Iris pigment epithelial cell (primary cell): ENCODE measurements at regions not wholly inside any gene's neighbourhood (a gene's known extent, or its start where the extent isn't known, plus 50 kb on each side); places are given as distances from the start of the nearest gene placed in this dataset.
"Not testable (repeated sequence)": the region's sequence is repeated elsewhere in the genome, so short reads cannot be mapped to it uniquely, and the experiment has no call there.

ENCODE experiments used
- DNase-seq: peaks from one replicate; pipeline ENCODE4 v3.0.0-alpha.2; 2011; ENCODE audit warnings: low read depth

DNA sequence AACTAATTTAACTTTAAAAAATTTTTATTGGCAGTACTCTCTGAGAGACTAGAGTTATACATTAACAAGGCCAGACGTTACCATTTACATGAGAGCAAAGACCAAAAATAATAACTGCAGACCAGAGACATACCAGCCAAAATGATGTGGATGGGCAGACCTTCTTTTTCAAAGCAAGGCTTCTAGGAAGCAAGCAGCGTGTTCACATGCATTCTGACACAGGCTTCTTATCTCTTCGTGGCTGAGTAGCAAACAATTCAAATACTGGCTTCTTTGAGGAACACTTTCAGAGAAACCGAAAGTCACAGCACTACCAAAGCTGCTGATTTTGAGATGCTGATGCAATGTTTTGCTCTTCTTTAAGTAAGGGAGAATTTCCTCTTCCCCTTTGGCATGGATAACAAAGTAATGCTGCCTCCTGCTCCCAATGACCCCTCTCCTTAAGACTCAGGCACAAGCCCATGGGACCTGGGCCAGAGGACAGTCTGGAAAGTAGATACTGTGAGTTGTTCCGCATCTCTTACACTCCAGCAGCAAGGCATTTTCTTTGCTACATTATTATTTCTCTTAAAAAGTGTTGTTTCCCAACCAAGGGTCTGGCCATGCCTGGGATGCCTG is 181.9 kb downstream of the MREG start:
- DNase-seq, result peak; percentile 78

DNA sequence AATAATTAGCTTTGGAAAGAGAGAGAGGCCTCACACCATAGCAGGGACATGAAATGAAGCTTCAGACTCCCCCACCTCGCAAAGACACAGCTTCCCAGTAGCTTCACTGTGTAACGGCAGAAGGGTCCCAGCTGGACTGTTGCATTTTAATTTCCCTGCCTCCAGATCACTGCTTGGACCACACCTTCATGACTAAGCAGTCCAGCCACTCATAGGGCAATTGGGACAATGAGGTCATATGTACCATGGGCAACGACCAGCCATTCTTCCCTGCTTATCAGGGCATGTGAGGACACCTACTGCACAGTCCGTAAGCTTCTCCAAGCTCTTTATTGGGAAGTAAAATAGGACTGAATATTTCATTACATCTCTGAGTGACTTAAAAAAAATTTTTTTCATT is 183.0 kb downstream of the MREG start:
- DNase-seq, result peak; percentile 64

DNA sequence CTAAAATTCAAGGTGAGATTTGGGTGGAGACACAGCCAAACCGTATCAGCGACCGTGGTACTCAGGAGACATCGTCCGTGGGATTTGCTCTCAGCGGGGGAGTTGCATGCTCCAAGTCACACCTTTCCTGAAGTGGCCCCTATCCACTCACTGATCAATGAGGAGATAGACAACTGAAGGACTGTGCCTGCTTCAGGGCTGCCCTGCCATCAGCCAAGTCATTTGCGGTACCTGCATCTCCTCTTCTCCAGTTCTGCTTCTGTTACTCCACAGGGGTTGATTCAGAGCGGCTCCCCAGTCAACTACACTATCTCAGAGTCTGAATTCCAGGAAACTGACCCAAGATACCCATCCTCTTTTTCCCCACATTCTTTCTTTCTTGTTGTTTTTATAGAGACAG is 184.1 kb downstream of the MREG start:
- no peak for DNase-seq

DNA sequence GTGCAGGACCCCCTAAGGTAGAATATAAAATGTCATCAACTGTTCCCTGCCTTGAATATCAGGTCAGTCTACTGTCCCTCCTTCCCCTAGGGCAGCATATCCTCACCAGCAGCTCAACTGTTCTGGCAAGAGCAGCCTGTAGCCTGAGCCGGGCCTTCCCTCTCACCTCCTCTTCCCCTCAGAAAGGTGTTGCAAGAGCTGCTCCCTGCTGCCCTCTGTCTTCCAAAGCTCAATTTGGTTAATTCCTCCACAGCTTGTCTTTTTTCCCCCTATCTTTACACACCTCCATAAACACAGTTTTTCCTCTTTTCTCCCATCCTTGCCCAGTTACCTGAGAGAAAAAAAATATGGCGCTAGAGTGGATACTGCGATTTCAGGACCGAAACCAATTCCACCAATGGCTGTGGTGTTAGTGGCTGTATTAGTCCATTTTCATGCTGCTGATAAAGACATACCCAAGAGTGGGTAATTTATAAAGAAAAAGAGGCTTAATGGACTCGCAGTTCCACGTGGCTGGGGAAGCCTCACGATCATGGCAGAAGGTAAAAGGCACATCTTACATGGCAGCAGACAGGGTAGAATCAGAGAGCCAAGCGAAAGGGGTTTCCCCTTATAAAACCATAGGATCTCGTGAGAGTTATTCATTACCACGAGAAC is 184.7 kb downstream of the MREG start:
- DNase-seq, result peak; percentile 88

DNA sequence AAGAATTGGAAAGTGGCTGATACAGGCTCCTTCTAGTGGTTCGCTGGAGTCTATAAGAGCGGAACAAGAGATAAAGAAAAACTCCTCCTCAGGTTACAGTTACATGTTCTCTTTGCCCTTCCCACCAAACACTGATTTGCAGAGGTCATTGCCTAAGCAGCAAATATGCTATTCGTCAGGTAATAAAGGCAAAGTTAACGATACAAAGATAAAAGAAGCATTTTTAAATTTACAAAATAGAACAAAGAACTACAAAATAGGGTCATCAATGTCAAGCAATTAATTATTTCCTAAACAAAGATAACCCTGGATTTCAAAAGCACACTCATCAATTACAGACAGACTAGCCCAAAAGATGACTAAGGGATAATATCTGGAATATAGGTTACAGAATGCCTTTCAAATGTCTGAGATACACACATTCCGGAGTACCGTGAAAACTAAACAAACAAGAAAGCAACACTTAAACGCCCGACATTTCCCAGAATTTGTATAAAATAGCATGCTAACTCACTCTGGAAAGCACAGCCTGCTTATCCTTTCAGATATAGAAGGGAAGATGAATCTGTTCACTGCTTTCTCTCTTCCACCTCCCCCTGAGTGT is 186.4 kb downstream of the MREG start:
- peak; percentile 72 for DNase-seq

DNA sequence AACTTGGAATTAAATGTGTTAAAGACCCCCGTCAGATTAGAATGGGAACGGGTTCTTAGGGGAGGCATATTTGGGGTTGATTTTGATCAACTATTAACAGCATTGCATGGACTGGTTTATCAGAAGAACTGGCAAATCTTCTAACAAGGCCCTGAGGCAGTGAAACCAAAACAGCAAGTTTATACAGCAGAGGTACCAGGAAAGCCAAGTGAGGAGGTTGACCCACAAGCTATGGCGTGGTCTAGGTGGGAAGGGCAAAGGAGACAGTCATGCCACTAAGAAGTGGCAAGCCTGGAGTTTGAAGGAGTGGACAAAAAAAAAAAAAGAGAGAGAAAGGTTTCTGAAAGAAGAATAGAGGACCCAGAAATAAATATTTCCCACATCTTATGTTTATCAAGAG is 187.0 kb downstream of the MREG start:
- no peak for DNase-seq

DNA sequence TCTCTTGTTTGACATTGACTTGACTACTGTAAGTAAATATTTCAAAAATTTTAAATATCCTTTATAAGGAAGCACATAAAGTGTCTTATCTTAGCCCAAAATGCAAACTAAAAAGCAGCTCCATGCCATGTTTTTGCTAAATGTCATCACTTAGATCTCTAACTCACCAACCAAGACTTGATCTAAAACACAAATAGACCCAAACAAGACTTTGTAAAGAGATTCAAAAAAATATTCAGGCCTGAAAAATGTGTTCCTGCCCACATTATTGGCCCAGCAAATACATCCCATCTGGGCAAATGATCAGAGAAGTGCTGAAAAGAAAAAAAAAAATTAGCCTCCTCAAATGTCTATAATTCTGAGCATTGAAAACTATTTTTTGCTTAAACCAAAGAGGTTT is 187.6 kb downstream of the MREG start:
- DNase-seq, result no peak

DNA sequence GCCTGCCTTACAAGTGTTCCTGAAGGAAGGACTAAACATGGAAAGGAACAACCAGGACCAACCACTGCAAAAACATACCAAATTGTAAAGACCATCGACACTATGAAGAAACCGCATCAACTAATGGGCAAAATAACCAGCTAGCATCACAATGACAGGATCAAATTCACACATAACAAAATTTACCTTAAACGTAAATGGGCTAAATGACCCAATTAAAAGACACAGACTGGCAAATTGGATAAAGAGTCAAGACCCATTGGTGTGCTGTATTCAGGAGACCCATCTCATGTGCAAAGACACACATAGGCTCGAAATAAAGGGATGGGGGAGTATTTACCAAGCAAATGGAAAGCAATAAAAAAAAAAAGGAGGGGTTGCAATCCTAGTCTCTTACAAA is 192.1 kb downstream of the MREG start:
- not testable (repeated sequence) for DNase-seq

DNA sequence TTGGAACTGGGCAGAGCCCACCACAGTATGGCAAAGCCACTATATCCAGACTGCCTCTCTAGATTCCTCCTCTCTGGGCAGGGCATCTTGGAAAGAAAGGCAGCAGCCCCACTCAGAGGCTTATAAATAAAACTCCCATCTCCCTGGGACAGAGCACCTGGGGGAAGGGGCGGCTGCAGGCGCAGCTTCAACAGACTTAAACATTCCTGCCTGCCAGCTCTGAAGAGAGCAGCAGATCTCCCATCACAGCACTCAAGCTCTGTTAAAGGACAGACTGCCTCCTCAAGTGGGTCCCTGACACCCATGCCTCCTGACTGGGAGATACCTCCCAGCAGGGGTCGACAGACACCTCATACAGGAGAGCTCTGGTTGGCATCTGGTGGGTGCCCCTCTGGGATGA is 193.6 kb downstream of the MREG start:
- DNase-seq, result not testable (repeated sequence)

DNA sequence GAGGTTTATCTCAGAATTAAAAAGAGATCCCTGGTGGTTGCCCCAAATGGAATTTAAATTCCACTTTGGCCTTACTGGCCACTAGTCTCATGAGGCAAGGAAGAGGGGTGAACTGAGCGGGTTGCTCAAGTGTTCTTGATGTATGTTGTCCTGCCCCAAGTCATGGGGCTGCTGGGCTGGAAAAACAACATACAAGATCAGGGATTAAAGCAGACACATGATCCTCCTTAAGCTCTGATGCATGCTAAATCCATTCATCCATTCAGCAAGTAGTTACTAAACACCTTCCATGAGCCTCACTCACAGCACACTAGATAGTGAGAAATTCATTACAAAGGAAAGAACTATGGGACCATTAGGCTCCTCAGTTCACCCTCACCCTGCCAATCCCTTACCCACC is 196.3 kb downstream of the MREG start:
- no peak for DNase-seq

DNA sequence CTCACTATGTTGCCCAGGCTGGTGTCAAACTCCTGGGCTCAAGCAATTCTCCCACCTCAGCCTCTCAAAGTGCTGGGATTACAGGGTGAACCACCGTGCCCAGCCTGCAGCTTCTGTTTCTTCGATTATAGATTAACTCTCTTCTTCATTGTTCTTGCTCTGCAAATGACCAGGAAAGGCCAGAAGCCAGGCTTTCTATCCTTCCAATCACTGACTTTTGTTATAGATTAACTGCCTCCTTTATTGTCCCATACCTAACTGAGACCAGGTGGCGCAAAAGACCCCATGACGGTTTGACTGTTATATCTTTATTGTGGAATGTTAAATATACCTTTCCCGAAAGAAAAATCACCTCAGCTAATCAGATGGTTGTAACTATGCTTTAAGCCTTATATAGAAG is 196.9 kb downstream of the MREG start:
- DNase-seq, result no peak

DNA sequence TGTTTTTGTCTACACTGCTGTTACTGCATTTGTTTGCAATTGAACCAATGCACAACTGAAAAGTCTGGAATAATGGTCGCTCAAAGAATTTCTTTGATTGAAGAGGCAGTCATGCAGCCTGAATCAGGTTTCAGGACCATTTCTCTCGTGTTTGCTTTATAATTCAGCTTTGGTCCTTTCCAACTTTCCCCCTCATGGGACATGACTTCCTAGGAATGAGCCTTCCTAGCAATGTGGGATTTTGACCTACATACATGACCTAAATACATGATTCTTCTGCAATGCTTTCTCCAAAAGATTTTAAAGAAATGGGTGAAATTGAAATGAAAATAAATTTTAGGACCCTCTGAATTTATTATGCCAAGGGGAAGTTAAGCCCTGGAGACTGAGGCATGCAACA is 197.4 kb downstream of the MREG start:
- no peak for DNase-seq

DNA sequence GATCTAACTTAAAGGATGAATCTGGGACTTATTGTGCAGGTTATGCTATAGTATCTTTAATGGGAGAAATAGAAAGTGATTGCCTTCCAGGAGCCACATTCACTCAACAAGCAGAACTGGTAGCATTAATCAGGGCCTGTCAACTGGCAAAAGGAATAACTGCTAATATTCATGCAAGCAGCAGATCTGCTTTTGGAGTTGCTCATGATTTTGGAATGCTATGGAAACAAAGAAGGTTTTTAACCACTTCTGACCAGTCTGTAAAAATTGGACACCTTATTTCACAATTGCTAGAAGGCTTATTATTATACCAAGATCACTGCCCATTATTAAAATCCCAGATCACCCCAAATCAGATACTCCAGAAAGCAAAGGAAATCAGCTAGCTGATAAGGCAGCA is 200.4 kb downstream of the MREG start:
- peak; percentile 75 for DNase-seq

DNA sequence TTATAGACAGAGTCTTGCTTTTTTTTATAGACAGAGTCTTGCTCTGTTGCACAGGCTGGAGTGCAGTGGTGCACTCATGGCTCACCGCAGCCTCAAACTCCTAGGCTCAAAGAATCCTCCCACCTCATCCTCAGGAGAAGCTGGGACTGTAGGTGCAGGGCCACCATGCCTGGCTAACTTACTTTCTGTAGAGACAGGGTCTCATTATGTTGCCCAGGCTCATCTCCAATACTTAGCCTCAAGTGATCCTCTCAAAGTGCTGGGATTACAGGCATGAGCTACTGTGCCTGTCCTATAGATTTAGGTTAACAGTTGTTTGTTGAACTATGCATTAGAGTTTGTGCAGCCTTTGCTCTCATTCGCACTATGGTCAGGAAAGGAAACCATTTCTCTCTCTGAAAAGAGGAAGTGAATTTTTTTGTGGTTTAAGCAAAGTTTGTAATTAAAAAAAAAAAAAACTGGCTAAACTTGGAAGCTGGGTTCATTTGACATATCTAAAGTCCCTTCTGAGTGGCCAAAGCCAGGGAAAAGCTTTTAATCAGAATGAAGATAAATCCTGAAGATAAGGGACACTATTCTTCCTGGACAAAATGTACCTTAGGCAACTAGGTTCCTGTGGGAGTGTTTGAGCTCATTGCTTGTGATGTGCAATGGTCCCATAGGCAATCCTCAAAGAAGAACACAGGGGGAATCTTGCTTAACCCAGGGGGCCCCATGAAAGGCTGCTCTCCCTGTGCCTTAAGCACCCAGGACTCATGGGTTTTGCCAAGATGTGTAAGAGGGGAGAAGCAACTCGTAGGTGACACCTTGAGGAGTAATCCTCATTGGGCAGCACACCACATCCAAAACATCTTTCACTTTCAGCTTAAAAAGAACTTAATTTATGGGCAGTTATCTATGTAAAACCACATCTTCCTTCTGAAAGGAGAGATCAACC is 201.7 kb downstream of the MREG start:
- no peak for DNase-seq

DNA sequence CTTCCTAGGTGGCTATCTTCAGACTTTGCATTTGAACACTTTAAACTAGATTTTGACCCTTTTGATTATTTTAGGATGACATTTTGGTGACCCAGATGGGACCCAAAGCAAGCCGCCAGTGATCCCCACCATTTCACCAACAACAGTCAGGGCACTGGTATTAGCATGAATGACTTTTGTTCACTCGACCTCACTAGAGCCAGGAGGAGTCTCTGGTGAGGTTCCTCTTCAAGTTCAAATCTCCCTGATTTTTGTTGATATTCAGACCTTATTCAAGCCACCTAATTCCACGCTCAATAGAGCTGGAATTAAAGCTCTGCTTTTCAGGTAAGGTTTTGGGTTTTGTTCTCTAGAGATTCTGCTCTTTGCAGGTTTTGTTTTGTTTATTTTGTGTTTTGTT is 202.3 kb downstream of the MREG start:
- DNase-seq, result no peak

DNA sequence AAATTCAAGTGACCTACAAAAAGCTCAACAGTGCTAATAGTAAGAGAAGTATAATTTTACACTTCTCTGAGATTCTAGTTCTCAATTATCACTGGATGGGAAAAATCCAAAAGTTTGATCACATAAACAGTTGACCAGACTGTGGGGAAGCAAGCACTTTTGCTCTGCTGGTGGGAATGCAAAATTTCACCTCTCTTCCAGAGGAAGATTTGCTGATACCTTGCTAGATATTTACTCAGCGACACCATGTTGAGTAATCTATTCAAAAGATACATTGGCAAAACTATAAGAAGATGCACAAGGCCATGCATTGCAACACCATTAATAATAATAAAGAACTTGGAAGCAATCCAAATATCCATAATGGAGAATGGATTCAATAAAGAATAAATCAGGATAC is 204.4 kb downstream of the MREG start:
- no peak for DNase-seq

DNA sequence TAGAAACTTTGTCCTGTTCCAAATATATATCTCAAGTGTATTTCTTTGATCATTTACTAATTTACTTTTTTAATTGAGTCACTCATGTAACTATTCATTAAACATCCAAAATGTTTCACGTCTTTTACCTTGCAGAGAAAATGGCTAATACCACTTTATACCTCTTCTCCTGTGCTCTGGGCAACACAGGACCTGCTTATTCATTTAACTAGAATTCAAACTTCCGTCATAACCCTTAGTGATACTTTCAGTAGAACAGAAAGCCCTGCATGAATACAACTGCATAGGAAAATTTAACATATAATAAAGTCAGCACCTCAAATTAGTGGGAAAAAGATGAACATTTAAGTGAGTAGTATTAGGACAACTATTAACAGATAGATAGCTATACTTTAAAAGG is 205.2 kb downstream of the MREG start:
- DNase-seq, result no peak

DNA sequence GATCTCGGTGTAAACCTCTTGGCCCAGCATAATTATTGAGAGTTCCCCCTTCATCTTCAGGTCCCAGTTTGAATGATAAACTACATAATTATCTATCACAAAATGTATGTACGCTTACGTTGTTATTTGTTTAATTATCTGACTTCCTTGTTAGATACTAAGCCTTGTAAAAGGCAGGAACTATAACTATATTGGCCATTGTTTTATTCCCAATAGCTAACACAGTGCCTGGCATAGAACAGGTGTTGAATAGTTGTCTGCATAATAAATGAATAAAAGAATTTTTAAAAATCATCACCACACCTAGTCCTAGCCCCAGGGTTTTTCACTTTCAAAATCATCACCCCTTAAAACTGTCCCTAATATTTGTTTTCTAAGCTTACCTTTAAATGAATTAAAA is 207.9 kb downstream of the MREG start:
- no peak for DNase-seq

DNA sequence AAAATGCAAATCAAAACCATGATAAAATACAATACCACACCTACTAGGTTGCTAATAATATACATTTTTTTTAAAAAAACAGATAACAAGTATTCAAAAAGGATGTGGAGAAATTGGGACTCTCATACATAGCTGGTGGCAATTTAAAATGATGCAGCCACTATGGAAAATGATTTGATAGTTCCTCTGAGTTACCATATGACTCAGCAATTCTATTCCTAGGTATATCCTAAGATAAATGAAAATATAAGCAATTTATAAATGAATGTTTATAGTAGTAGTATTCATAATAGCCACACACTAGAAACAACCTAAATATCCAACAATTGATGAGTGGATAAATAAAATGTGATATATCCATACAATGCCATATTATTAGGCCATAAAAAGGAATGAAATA is 210.2 kb downstream of the MREG start:
- no peak for DNase-seq

DNA sequence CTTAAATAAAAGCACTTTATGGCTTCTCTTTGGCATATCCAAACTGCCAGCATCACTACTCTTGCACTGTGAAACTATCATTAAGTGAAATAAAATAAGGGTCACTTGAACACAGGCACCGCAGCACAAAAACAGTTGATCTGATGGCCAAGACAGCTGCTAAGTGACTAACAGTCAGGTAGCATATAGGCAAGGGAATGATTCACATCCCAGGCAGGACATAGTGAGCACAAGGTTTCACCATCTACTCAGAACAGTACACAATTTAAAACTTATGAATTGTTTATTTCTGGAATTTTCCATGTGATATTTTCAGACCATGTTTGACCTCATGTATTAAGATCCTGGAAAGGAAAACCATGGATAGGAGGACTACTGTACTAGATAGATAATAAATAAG is 214.2 kb downstream of the MREG start:
- DNase-seq, result peak; percentile 75

DNA sequence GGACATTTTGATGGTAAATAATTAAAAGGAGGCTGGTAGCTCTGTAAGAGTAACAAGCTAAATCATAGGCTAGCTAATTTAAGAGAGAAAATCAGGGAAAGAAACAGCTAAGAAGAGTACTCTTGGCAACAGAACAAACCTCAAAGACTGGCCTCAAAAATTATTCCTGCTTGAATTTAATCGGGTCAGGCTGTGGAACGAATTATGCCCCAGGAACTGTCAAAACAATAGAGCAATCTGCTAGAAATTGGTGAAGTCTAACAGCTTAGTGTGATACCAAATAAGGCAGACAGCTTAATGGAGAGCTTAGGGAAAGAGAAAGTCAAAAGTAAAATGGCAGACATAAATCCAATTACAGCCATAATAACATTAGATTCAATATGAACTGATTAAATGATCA is 215.7 kb downstream of the MREG start:
- peak; percentile 40 for DNase-seq

DNA sequence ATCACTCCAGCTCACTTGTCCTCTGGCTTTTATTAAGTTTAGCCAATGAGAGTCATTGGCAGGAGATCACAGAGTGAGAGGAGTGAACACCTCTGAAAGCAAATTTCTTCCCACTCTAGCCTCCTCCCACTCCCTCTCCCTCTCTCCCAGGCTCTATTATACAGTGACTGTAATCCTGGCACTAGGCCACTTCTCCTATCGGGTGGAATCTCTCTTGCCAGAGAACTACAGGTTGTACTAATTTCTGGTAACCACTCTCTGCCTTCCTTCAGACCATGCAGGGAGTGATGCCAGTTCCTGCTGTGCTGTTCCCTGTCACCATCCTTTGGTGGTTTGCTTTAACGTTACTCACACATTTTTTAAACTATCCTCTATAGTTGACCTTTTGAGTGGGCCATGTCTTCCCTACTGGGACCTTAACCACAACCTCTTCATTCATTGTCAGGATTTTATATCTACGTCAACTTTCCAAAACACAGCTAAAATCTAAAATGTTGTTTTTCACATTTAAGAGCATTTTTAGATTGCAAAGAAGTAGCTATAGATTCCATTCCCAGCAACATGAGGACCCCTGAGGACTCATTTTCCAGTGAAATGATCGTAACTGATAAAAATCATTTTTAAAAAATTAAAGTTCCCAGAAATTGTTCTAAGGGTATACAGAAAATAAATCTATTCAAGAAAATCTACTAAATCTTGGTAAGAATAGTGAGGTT is 217.1 kb downstream of the MREG start:
- DNase-seq, result peak; percentile 70
